Endometrium (tissue), 2 donors: ENCODE measurements at regions not wholly inside any gene's neighbourhood (a gene's known extent, or its start where the extent isn't known, plus 50 kb on each side); places are given as distances from the start of the nearest gene placed in this dataset.
"Not testable (repeated sequence)": the region's sequence is repeated elsewhere in the genome, so short reads cannot be mapped to it uniquely, and the experiment has no call there.

Source experiments
- FAIRE-seq: peaks from 2 replicates; lab custom pipeline; 2012; peaks lifted over from hg19 to GRCh38; lab: Jason Lieb, UNC
- donor health status: control.
- donor health status: control.

DNA sequence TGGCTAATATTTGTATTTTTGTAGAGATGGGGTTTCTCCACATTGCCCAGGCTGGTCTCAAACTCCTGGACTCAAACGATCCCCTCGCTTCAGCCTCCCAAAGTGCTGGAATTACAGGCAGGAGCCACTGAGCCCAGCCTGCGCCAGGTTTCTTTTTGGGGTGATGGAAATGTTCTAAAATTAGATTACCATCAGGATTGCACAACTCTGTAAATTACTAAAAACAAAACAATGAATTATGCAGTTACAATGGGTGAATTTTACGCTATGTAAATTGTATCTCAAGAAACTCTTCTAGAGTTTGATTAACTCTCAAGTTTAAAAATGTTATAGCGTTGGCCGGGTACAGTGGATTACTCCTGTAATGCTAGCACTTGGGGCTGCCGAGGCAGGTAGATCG lies 118.9 kb upstream of the TBL1X start:
- no peak for FAIRE-seq

DNA sequence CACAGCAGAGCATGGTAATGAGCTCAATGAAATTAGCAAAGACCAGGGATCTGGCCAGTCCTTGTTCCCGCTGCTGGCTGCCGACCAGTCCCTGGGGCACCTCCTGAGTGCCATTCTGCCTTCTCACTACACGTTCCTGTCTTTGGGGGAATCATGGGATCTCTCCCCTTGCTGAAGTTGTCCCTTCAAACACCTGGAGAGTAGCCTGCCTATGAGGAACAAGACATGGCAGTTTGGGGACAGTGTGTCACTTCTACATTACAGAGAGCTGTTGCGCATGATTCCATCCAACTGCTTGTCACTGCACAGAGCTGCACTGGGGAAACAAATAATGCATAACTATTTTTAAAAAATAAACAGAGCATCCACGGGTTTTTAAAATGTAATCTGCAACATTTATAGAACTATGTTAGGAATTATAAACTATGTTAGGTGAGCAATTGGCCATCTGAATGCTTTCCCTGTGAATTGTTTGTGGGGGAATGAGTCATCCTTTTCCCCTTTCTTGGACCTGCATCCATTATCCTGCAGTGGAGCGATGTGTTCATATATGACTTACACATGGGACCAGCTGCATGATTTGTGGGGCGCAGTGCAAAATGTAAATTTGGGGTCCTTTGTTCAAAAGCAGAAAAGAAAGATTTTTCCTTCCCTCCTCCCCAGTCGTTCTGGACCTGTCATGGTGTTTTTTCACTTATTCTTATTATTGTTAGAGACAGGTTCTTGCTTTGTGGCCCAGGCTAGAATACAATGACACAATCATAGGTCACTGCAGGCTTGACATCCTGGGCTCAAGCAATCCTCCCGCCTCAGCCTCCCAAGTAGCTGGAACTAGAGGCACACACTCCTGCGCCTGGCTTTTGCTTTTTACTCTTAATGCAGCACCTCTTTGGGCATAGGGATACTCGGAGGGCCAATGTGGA lies 115.0 kb upstream of the TBL1X start:
- no peak for FAIRE-seq

DNA sequence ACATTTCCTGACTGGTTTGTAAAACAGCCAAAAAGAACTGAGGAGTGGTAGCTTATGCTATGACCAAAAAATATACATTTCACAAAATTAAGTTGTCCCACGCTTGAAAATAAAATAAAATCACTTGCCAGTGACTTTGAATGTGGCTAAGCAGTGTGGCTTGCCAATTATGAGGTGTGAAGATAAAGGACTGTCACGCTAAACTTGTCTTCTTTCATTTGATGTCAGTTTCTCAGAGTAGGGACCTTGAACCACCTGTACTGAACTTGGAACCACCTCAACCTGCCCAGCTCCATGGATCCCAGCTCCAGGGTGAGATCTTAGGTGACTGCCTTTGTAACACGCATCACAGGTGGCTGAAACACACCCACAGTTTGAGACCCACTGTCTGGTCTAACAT lies 113.7 kb upstream of the TBL1X start:
- no peak for FAIRE-seq

DNA sequence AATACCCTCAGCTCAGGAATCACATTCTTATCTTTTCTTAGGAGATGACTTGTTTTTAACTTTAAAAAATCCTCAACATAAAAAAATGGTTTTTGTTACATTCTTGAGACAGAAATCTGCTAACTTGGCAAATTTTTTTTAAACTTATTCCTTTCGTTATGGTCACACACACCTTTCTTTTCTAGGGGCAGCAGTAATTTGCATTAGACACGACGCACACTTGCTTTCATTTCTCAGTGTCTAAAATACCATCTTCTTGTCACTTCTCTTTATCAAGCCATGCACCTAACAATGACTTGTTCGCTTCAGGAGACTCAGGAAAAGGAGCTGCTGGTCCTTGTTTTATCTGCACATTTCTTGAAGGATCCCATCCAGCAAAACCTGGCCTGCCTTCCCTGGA lies 112.6 kb upstream of the TBL1X start:
- no peak for FAIRE-seq

DNA sequence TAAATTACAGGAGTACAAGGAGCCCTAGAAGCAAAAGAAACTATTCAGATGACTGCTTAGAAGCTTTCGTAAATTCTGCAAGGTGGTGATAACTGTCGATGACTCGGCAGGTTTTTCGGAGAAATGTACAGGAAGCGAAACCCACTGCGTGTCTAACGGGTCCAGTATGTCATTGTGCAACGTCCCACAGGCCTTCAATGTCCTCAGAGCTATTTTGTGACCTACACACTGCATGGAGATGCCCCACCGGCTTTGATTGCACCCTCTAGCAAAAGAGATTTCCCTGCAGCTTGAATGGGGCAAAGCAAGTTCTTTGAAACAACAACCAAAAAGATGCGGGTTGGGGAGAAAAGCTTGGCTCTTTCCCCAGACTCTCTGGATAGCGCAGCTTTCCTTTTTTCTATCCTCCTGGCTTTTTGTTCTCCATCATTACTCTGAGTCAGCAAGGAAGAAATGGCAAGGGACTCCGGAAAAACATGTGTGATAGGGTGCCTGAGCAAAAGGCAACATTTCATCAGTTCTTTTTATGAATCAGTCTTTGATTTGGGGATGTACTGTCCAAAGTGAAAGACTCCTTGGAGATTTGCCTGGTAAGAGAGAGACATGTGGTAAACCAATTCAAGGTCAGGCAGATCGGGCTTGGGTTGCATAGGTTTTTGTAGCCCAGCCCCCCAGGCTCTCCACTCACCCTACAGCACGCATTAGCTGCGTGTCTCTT lies 112.0 kb upstream of the TBL1X start:
- FAIRE-seq = no peak

DNA sequence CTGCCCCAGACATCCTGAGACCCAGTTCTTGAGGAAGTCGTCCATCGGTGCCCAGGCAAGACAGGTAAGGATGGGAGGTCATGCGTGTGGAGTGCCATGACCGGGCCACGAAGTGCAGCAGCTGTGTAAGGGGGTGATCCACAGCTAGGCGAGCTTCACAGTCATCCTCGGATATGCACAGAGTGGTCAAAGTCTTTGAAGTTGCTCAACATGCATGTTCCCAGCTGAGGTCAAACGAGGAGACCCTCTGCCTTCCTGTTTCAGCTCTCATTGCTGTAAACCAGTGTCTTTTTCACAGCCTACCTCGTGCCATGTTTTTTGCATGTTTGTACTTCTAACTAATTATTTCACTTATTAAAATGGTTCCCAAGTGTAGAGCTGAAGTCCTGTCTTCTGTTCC lies 109.9 kb upstream of the TBL1X start:
- FAIRE-seq = no peak

DNA sequence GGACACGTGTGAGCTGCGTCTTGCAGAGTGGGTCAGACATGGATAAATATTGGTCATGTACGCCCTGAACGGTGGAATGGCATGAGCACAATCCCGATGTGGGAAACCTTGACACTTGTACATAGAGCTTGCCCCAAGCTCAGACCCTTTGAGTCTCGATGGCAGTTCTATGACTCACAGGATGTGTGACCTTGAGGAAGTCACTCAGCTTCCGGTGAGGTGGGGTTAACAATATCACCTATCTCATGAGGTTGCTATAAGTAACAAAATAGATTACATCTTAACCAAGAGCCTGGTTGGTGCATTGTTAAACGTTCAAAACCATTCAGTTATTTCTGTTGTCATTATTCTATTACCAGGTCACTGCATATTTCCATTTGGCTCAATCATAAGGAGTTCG lies 109.1 kb upstream of the TBL1X start:
- no peak for FAIRE-seq

DNA sequence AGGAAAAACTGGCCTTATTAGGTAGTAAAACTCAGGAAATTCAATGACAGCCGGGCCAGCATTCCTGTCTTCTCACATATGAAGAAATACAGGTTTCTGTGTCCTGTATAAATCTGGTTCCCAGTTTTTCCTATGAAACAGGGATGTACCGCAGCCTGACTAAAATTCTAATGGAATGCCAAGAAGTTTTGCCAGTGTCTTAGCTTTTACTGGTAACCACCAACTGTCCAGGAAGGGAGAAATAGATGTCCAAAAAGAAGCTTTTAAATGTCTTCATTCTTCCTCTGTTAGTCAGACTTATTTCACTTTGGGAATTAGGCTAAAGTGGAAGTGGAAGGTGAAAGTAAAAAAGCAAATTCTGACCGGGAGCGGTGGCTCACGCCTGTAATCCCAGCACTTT lies 108.0 kb upstream of the TBL1X start:
- no peak for FAIRE-seq

DNA sequence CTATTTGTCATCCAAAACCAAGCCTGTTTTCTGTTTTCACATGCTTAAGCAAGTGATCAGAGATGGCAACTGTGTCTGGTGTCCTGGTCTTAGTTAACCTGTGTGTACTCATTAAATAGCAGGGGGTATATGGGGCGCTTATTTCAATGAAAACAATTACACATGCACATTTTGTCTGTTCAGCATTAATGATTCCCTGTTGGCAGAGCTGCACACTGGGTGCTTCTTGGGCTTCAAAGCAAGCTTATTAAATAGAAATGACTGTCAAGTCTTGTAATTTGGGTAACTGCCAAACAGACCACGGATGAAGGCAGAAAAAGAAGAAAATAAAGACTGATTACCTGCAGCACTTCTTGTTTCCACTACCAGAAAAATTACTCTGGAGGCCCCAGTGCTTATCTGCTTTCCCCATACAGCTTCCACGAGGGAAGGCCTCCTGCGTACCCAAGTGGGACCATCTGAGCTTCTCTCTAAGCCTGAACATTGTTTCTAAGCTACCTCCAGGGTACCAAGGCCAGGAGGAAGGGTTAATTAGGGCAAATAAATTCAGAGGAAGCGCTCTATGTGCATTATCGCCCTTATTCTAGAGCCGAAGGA lies 107.2 kb upstream of the TBL1X start:
- no peak for FAIRE-seq

DNA sequence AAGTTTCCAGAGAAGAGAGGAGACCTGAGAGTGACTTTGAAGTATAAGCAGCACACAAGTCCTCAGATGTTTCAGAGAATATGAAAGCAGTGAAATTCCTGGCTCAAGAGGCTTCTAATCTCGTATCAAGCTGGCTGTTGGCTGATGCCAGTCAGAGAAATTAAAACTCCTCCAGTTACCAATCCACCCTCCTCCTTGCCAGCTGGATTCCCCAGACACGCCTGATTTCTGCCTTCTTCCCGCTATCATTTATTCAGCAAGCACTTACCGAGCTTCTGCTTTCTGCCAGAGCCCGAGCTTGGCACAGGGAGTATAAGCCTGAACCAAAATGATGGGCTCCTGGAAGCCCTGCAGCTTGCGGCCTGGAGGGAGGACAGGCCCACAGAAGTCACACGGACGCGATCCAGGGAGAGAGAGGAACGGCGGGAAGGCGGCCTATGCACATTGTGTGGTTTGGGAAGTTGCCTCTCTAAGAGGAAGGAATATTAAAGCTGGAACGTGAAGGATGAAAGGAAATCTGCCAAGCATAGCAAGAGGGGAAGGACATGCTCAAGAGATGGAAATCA lies 102.4 kb upstream of the TBL1X start:
- FAIRE-seq = no peak

DNA sequence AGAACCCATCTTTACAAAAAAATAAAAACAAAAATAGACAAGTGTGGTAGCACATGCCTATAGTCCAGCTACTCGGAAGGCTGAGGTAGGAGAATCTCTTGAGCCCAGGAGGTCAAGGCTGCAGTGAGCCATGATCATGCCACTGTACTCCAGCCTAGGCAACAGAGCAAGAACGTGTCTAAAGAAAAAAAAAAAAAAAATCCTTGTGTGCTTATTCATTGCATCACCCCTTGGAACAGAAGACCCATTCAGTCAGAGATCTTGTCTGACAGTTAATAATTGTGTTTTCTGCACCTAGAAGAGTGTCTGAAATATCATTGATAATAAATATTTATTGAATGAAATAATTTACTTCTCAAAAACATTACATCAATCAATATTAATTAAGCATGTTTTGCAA lies 97.4 kb upstream of the TBL1X start:
- FAIRE-seq = no peak

DNA sequence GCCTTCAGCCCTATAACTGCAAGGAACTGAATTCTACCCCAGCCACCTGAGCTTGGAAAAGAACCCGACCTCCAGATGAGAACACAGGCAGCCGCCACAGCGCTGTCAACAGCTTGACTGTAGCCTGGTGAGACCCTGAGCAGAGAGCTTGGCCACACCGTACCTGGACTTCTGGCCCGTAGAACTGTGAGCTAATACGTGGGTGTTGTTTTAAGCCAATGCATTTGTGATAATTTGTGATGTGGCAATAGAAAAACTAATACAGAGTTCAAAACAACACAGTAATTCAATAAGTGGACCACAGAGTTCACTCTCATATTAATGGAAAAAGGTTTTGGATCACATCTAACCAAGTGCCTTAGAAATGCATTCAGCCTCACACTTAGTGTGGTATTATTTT lies 96.6 kb upstream of the TBL1X start:
- no peak for FAIRE-seq

DNA sequence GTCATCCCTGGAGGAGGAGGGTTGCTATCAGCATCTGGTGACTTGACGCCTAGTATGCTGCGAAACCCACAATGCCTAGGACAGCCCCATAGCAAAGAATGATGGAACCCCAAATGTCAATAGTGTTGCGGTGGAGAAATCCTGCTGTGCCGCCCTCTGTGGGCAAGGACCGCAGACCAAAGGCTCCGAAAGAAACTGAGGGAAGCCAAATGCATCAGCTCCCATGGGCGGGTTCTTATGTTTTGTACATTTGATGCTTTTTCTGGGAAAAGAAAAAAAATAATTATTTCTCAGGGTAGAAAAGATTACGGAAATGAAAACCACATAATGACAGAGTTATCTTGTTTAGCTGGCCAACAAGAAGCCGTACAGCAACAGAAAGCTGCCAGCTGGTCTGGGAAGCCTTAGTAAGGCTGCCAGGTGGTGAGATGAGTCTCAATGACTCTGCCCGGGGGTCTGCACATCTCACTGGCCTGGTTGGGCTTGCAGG lies 95.0 kb upstream of the TBL1X start:
- no peak for FAIRE-seq

DNA sequence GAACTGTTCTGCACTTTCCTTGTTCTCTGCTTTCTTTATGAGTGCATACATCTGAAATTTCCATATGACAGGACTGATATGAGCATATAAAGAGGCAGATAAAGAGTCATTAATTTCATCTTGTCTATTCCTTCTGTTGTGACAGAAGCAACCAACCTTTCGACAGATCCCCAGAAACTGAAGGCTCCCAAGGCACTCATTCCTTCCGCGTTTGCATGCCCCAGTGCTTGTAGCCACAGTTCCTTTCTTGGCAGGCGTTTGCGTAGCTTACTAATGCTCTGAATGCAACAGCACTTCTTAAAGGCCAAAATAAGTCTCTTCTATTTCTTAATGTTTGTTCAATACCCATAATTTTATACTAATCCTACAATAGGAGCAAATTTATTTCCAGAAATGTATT lies 94.0 kb upstream of the TBL1X start:
- FAIRE-seq = no peak

DNA sequence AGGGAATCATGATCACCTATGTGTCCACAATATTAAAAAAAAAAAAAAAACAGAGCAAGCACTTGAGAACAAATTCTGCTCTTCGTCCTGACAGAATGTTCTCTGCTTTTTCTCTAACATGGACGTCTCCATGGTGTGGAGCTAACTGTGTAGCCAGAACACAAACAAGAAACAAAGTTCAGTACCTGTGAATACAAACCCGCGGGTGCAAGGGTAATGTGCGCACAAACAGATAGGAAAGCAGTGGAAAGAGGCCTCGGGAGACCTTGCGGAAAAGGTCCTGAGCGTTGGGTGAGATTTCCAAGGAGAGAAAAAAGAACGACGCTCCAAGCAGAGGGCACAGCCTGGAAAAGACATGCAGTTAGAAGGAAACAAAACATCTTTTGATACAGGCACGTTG lies 92.0 kb upstream of the TBL1X start:
- FAIRE-seq = no peak

DNA sequence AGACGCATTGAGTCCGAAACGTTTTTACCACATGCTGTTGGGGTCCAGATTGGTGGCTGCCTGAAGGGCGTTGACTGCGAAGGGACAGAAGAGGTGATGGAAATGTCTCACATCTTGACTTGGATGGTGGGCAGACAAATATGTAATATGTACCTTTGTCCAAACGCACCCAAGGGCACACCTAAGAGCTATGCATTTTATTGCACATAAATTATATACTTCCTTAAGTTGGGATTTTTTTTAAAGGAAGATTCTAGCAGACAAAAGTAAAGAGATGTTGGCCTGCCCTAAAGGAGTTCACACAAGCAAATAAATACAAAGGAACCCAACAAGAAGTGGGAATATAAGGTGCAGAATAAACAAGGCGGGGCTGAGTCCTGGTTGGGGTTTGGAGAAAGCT lies 91.1 kb upstream of the TBL1X start:
- no peak for FAIRE-seq

DNA sequence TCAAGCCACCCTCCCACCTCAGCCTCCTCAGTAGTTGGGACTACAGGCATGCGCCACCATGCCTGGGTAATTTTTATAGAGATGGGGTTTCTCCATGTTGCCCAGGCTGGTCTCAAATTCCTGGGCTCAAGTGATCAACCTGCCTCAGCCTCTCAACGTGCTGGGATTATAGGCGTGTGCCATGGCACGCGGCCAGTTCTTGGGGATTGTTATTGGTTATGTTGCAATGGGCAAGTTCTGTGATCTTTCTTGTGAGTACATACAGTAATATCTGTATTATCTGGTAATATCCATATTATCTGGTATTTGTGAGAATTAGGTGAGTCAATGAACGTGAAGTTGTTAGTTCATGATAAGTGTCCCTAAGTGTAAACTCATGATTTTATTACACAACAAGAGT lies 90.3 kb upstream of the TBL1X start:
- FAIRE-seq = no peak

DNA sequence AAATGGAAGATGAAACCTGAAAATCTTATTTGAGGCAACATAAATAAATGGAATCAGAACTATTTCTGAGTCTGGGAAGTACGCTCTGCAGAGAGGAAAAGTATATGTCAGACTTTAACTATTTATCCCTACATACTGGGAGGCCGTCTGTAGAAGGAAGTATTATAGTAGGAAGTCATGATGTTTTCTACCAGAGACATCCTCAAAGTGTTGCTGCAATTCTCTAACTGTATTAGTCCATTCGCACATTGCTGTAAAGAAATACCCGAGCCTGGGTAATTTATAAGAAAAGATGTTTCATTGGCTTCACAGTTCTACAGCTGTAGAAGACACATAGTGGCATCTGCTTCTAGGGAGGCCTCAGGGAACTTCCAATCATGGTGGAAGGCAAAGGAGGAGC lies 88.7 kb upstream of the TBL1X start:
- no peak for FAIRE-seq

DNA sequence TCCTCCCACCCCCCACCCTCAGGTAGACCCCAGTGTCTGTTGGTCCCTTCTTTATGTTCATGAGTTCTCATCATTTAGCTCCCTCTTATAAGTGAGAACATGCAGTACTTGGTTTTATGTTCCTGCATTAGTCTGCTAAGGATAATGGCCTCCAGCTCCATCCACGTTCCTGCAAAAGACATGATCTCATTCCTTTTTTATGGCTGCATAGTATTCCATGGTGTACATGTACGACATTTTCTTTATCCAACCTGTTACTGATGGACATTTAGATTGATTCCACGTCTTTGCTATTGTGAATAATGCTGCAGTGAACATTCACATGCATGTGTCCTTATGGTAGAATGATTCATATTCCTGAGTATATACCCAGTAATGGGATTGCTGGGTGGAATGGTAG lies 87.6 kb upstream of the TBL1X start:
- not testable (repeated sequence) for FAIRE-seq

DNA sequence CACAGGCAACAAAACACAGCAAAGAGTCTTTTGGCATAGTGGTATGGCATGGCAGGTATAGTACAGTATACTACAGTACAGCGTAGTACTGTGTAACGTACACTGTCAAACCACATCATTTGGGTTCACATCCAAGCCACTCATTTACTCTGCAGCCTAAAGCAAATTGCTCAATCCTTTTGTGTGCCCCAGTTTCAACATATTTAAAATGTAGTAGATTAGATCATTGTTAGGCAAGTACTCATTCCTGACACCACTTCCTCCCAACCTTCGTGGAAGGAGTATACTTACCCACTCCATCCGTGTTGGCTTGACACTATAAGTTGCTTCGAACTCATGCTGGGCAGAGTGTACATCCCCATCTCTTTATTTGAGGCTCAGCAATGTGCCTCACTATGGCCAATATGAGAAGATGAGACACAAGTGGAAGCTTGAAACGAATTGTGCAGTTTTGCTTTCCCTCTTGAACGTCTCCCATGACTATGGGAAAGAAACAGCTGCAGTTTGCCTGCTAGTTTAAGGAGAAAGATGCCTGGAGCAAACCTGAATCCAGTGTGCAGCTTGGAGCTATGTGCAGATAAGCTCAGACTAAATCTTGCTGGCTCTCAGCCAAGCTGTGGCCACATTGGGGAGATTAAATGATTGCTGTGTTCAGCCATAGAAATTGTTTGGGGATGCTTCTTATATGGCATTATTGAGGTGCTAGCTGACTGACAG lies 85.7 kb upstream of the TBL1X start:
- FAIRE-seq = no peak

DNA sequence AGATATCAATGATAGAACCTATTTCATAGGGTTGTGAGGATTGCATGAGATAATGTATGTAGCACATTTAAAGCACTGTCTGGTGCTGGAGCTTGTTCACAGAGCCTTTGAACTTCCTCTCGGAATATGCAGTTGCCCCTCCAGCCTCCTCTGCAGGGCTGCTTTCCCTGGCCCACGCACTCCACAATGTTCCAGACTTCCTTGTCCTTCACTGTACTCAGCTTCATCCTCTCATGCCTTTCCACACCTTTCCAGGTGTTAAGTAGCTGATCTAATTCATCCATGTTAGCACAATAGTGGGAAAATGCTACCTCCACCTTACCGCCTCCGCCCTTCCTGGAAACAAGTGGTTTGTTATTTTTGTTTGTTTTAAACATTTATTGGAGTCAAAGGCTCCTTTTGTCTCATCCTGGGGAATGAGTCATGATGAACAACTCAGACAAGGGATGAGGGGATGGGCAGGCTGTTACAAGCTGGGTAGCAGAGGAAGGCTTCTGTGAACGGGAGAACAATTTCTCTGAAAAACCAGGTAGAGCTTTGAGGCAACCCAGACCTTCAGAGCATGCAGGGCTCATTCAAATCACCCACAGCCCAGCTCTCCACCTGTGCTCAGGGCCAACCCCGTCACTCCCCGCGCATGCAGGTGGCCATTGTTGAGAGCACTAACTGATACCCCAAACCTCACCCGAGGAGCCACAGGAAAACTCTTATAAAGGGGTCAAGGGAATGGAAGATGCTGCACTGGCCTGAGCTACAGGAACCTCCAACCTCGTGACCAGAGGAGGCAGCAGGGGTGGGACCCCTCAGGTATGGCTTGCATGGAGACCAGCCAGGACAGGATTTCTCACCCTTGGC lies 84.9 kb upstream of the TBL1X start:
- no peak for FAIRE-seq
